HuH-7 (cell line): ENCODE measurements at regions not wholly inside any gene's neighbourhood (a gene's known extent, or its start where the extent isn't known, plus 50 kb on each side); places are given as distances from the start of the nearest gene placed in this dataset.

Experiments
- DNase-seq: peaks from one replicate; pipeline ENCODE4 v3.0.0; 2011; ENCODE audit warnings: low spot score

- DNase-seq: no peak
These were observed 263.0 kb downstream of the NDUFA10 start for GRCh38 chr2:239762106-239762505.

DNA sequence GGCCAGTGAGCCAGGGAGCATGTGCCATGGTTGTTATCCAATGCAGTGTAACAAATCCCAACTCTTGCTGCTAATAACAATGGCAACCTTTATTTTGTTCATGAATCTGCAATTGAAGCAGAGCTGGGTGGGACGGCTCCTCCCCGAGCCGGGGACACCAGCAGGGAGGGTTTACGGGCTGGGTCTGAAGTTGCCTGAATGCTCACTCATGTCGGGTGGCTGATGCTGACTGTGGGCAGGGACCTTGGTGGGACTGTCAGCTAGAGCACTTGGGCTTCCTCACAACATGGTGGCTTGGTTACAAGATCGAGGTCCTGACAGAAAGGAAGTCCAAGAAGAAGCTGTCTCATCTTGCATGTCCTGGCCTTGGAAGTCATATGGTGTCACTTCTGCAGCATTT, 264.5 kb downstream of the NDUFA10 start:
- no peak for DNase-seq

GRCh38 chr2:239758279-239758877, 266.8 kb downstream of the NDUFA10 start:
- no peak for DNase-seq

DNA sequence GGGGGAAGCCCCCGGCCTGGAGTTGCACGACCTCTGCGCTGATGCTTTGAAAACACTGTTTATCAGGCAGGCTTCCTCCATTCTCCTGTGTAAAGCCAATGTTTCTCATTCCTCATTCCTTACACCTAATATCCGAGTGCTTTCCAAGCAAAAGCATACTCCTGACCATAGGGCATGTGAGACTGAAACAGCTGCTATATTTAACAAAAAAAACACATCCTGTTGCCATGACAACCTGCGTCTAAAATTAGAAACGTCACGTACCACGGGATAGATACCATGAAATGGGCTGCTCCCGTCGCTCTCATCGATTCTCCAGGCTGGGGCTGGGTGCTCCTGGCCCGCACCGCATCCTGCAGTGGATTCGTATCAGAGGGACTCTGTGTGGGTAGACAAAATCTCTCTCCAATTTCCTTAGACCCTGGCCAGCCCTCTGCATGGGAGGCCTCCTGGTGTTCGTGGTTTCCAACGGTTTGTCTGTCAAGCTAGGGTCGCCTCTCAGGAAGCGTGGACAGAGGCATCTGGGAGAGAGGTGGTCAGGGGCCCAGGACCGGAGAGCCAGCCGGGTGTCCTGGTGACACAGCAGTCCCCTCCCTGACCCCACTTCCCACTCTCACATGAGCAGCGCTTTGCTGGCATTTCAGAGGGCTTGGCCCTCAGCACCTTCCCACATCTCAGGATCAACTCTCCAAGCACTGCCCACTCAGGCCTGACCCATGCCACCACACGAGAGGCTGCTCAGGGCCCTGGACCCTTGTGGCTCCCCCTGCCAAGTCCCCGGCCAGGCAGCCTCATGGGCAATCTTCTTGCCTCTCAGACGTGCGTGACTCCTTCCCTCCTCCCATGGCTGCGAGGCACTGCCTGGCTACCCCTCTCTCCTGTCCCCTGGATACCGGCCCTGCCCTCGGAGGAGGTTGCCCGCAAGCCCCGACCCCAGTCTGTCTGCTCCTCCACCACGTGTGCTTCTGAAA, 268.1 kb downstream of the NDUFA10 start:
- no peak for DNase-seq

DNA sequence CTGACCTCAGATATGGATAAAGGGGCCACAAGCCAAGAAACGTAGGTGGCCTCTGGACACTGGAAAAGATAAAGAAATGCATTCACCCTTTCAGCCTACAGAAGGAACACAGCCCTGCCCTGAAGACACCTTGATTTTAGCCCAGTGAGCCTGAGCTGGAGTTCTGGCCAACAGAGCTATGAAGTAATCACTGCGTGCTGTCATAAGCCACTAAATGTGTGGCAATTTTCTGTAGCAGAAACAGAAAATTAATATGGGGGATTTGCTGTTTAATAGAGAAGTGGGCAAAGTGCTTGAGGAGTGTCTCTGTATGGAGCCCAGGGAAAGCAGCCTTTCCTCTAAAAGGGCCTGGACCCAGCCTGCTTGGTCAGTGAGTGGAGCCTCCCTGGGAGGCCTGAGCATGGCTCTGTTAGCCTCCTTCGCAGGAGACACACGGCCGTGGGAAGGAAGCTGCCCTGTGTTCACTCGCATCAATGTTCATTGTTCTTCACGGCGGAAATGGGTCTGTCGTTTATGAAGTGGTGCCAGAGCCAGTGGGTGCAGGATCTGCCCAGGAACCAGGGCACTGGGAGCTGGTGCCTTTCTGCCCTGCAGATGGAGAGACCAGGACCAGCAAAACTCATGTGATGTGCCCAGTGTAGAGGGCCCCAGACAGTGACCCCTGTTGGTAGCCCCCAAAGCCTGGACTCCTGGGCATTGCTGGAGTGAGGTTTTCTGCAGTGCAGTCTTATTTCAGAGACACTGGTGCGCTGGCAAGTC, 268.9 kb downstream of the NDUFA10 start:
- DNase-seq: no peak

- DNase-seq: no peak
These were observed 271.7 kb downstream of the NDUFA10 start for GRCh38 chr2:239753401-239753837.

DNA sequence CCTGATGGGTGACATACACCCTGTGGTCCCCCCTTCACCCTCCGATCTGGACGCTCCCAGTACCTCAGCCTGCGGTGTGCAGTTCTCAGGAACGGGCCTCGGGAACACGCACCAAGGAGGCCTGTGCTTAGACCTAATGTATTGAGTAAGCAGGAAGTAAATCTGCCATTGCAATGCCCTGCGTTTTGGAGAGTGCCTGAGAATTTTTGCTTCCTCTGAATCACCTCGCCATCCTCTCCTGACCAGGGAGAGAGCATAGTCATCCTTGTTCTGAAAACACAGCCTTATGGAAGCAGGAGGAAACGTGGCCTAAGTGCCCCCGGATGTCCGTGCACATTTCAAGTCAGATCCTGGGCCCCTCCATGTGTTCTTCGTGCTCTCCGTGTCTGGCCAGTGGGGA, 272.2 kb downstream of the NDUFA10 start:
- DNase-seq: no peak

- no peak for DNase-seq
These were observed 273.3 kb downstream of the NDUFA10 start for GRCh38 chr2:239751679-239752355.

DNA sequence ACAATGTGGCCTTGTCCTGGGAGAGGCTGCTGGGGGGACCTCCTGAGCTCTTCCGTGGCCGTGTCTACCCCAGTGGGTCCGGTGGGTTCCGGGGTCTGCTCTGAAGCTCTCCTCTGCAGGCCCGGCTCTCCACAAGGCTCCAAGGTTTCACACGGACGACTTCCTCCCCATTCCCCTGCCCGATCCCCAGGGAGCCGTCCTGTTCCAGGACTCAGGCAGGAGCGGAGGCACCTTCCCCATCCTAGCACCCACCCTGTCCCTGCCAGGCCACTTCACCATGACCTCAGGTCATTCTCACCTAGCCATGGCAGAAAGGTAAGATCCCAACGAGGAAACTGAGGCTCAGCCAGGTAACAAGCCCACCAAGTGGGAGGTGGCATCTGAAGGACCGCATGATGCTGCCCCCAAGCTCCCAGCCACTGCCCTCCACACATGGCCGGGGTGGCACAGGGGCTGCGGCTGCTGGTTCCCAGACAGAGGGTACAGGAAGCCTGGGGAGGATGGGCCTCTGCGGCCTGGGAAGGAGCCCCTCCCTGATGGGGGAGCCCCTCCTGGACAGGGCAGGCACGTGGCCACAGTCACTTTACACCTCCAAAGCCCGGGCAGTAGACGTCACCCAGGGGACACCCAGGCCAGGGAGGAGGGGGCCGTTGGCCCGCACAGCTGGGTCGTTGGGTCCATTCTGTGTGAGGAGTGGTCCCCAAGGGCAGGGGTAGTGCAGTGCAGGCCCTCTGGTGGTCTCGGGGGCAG, 274.0 kb downstream of the NDUFA10 start:
- DNase-seq: no peak

DNA sequence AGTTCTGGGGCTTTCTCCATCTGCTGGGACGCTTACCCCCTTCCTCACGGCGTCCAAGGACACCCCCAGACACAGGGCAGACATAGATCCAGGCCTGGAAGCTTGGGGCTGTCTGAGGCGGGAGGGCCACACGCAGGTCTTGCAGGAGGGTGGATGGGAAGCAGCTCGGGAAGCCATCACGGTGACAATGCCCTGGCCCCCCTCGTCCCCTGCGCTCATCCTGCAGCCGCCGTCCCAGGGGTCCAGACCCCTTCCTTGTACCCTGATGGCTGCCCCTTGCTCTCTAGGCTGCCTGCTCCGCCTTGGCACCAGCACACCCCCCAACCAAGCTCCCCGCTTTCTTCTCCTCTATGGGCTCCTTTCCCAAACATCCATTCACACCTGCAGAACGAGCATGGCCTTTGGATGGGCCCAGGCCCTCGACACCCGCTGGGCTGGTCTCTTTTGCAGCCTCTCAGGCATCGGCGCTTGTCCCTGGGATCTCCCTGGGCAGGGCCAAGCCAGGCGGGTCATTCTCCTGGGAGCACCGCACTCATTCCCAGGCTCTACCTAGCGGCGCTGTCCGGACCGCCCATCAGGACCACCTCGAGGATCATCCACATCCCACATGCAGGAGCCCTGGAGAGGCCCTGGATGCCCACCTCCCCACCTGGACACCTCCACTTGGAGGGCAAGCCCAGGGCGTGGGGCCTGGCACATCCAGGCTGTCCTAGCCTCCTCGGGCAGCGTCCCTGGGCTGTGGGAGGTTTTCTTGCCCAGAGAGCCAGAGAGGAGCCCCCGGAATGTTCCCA, 274.9 kb downstream of the NDUFA10 start:
- DNase-seq: no peak

DNA sequence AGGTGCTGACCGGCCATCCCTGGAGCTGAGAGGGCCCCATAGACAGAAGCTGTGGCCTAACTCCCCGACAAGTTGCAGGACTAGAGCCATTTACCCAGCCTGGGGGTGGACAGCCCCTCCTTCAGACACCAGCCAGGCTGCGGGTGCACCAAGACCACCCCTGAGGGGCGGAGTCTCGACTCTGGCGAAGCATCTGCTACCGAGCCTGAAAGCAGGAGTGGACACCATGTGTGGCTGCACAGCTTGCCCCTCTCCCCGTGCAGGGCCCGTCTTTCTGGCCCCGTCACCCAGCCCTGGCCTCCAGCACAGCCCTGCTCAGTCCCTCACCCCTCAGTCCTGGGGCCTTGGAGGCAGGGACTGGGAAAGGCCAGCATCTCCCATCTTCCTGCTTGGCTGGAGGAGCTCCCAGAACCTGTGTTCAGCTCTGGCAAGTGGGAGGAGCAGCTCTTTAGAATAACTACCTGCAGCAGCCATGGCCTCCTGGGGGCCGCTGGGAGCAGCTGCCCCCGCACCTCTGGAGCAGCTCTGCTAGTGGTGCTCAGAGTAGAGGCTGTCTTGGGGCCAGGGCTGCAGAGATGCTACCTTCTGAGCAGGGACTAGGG, 275.8 kb downstream of the NDUFA10 start:
- DNase-seq: no peak

- no peak for DNase-seq
These were observed 276.3 kb downstream of the NDUFA10 start for GRCh38 chr2:239748811-239749210.

DNA sequence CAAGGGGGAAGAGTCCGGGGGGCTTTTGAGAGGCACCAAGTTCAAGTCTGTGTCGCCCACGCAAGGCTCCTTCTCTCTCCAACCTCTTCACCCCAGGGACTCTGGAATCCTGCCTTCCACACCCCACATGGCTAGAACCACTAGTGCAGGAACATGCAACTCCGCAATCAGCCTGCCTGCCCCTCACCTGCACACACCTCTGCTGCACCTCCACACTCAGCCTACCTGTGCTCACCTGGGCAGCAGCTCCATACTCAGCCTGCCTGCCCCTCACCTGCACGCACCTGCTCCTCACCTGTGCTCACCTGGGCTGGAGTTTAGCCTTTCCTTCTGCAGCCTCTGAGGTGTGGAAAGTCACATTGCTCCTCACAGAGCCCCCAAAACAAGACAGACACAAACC, 277.4 kb downstream of the NDUFA10 start:
- DNase-seq: no peak

DNA sequence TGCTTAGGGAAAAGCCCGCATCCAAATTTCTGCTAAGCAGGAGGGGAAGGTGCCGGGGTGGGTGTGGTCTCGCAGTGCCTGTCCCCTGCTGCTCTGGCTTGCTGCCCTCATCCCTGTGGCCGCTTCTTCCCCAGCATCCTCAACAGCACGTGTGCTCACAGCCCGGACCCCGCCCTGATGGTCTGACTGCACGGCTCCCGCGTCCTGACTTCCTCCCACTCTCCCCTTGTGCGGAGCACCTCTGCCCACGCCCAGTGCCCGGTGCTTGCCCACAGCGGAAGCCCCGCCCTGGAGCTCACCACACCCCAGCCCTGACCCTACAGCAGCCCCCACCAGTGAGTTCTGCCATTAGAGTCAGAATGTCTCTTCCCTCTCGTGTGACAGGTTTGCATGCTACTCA, 277.9 kb downstream of the NDUFA10 start:
- DNase-seq: no peak

DNA sequence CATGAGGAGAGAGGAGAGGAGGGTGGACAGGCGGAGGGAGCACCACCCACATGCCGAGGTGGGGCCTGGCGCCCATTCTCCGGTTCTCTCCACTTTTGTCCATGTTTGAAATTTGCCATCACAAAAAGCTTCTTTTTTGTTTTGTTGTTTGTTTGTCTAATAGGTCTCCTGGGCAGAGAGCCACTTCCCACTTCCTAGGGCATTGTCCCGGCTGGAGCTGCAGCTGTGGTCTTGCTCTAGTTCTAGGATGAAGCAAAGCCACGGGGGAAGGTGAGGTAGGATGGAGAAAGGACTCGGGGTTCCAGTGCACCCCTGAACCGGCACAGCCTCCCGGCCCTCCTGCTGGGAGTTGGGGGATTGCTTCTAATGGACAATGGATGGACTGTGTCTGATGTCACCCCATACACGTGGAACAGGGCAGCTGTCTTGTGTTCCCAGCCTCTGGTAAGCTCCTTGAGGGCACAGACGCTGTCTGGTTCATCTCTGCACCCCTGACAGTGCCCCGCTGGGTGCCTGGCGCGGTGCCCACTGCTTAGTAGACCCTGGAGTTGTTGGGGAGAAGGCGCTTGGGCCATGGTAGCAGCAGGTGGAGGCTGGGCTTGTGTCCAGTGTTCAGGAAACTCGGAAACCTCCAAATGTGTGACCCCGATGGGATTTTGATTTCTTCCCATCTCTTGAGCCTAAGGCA, 278.4 kb downstream of the NDUFA10 start:
- no peak for DNase-seq

DNA sequence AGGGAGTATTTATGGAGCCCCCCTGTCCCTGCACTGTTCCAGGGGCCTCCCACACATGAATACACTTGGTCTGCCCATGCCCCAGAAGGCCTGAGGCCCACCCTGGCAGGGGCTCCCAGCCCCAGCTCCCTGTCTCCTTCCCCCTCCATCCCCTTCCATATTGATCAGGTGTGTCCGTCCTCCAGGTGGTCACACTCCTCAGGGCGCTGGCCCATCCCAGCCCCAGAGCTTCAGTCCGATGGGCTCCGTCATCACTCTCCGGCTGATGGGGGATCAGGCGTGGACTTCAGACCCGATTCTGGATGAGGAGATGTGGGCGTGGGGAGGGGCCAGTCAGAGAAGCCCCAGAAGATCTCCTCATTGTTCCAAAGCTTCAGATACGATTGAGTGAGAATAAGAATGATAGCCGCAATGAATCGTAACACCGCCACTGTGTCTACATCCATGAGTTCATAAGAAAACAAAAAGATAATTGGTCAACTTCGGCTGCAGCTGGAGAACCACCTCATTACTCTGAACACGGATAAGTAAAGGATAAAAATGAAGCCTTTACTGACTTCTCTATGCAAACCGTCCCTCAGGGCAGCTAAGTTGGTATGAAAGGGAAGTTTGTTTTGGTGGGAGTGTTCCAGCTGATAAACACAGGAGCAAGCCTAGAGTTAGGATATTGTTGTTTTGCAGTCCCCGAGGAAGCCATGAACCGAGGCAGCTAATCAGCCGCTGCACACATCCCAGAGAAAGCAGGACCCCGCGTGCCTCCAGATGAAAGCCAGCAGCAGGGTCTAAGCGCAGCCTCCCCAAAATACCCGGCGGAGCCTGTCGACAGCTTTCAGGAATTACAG, 279.5 kb downstream of the NDUFA10 start:
- no peak for DNase-seq

GRCh38 chr2:239744706-239745340, 280.3 kb downstream of the NDUFA10 start:
- DNase-seq: no peak

GRCh38 chr2:239743206-239743605, 281.9 kb downstream of the NDUFA10 start:
- no peak for DNase-seq
